Stimulated activated CD4-positive, alpha-beta T cell treated with anti-CD3 and anti-CD28 coated beads, TNF-alpha, amount 100 ng/mL, for 1 hour (primary cell): ENCODE measurements at regions not wholly inside any gene's neighbourhood (a gene's known extent, or its start where the extent isn't known, plus 50 kb on each side); places are given as distances from the start of the nearest gene placed in this dataset.

ENCODE experiments used
- DNase-seq, 3 donors: peaks; one replicate each; pipeline ENCODE4 v3.0.0-alpha.2; 2020; ENCODE audit warnings: low read depth in 3 of 3, low spot score in 1 of 3

- no peak for DNase-seq
Observed at GRCh38 chr13:103289681-103290080, 223.5 kb upstream of the SLC10A2 start.

DNA sequence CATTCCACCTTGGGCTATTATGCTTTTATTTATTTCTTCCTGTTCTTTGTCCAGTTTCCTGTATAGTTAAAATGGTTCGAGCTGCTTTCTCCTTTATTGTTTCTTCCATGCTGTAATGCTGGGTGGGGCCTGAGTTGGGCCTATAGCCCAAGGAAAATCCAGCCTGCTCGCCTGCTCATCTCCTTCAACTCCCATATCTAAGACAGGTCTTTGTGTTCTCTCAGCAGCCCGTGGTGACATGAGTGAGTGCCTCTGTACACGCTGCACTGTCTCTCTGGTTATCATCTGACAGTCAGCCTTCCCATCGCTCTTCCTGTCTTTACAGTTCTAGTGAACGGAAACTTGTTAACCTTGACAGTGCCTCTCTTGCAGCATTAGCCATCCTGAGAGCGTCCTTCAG is 221.9 kb upstream of the SLC10A2 start:
- no peak for DNase-seq

GRCh38 chr13:103287659-103288058 is 221.4 kb upstream of the SLC10A2 start:
- DNase-seq: no peak

DNA sequence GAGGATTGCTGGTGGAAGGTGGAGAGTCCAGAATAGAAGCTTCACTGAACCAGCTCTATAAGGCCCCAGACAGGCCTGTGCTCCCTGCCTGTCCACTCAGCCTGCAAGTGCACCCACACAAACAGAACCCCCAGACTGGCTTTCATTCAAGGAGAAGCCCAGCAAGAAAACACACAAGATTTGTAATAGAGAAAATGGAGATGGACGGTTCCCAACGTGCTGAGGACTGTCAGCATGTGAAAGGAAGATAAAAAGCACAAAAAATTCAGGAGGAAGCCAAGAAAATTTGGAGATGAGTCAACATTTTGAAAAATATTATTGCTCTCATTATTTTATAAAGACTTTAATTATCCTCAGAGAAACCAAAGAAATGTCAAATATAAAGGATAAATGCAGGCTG is 218.2 kb upstream of the SLC10A2 start:
- DNase-seq: no peak

- no peak for DNase-seq
Observed at GRCh38 chr13:103283451-103283820, 217.2 kb upstream of the SLC10A2 start.

DNA sequence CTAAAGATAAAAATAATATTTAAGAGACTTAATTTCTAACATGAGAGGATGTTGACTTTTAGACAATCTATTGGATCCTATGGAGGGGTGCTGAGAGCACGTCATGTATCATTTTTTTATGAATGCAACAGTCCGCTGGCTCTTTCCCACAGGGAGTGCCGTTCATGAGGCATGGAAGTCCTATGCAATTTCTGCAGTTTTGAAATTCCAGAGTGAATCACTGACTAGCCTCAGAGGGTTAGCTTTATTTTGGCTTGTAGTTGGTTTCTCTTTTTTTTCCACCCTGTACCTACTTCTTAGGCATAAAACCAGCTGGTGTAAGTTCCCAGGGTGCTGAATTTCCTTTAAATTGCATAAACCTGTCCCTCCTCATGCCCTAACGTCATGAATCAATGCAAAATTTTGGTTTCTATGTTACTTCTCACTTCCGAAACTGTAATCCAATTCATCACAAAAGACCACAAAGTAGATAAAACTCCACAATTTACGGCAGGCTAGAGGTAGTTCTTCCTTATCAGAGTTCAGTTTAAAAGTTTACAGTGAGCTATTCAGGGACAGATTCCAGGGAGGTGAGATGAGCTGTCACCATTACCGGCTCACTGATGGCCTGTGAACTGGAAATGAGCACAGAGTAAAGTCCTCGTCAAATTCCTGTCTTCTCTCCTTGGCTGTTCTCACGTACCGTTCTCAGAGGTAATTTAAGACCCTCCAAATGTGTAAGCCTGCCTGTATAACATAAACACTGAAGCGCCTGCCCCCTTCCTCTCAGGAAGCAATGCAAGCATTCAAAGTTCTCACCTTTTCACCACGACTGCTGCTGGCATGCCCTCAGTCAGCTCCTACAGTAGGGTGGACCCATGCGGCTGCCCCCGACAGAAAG is 216.6 kb upstream of the SLC10A2 start:
- DNase-seq: no peak

GRCh38 chr13:103277959-103278694 is 211.9 kb upstream of the SLC10A2 start:
- no peak for DNase-seq

- no peak for DNase-seq
Observed at GRCh38 chr13:103276775-103277498, 210.7 kb upstream of the SLC10A2 start.

DNA sequence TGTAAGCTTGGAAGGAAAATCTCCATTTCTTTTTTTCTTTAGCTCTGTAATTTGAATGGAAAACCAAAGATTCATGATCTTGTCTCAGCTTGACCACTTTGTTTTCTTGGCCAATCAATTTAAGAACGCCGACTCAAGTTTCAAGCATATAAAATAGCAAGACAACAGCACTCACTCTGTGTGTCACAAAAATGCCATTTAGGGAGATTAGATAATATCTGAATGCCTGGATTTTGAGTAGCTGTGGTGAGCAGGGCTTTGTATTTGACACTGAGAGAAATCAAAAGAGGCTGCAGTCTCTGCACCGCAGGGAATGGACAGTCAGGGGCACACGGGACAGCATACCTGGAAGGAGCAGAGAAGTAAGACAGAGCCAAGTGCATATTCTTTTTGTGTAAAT is 209.5 kb upstream of the SLC10A2 start:
- DNase-seq: no peak

DNA sequence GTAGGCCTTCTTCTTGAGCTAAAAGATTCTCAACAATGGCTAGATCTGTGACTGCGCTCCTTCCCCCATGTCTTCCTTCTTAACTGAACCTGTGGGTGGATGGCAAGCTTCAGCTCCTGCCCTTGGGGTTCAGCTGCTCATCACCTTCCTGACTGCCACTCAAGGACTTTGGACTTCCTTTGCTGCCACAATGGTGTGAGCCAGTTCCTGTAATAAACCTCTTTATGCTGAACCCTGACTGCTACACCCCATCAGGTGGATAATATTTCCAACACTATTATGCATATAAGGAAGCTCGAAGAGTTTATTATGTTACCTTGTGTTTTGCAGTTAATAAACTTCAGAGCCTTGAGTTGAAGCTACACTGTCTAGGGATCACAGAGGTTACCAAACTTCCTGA is 208.9 kb upstream of the SLC10A2 start:
- DNase-seq: no peak

- no peak for DNase-seq
Observed at GRCh38 chr13:103273825-103274224, 207.6 kb upstream of the SLC10A2 start.

DNA sequence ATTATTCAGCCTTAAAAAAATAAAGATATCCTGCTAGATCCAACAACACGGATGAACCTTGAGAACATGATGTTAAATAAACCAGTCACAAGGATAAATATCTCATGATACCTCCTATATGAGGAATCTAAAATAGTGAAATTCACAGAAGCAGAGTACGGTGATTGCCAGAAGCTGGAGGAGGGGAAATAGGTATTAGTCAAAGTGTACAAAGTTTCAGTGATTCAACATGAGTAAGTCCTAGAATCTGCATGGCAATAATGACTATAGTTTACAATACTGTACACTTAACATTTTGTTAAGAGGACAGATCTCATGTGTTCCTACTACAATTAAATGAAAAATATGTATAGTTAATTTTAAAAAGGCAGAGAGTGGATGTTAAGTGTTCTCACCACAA is 206.6 kb upstream of the SLC10A2 start:
- DNase-seq: no peak

GRCh38 chr13:103263448-103263847 is 197.2 kb upstream of the SLC10A2 start:
- DNase-seq: no peak

DNA sequence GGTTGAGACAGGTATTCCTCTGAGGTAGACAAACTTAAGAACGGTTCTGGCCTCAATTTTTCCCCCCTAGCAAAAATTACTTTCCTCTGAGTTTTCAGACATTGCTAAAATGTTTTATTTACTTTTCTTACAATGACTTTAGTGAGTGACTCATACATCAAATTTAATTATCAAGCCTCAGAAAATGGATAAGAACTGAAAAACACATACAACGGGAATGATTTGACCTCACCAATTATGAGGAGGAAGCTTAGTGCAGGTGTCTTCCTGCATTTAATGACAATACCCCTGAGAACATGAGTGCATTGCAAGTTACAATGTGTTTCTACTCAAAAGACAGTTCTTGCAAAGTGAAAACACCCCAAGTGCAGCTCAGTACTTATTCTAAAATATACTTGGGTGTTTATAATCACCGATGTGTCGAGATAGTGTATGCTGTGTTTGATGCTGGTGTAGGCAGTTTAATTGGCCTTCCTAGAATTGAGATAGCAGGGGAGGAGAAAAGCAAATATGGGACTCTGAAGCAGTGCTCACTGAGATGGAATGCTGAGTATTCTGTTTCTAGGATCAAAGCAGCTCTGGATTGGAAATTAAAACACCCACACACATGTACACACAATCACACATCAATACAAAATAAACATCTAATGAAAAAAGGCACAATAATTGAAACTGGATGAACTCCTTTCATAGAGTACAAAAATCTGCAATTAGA is 189.5 kb upstream of the SLC10A2 start:
- DNase-seq: no peak

- DNase-seq: no peak
Observed at GRCh38 chr13:103250071-103250470, 183.9 kb upstream of the SLC10A2 start.

- DNase-seq: no peak
Observed at GRCh38 chr13:103246581-103247200, 180.5 kb upstream of the SLC10A2 start.

- no peak for DNase-seq
Observed at GRCh38 chr13:103243495-103243894, 177.3 kb upstream of the SLC10A2 start.

DNA sequence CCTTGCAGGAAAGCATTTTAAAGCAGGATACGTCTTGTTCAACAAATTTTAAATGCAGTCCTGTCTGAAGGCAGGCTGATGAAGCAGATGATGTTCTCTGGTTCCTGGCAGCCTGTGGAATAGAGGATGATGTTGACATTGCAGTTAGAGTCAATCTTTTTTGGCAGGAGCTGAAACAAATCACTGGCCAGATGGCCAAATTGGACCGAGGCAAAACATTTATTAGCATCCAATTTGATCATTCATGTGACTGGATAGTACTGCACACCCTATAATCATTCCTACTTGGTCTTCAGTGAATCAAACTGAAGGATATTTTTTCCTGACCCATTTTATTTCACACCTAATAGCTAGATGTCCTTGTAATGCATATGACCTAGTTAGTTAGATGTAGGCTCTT is 172.2 kb upstream of the SLC10A2 start:
- DNase-seq: no peak

- no peak for DNase-seq
Observed at GRCh38 chr13:103236213-103236612, 170.0 kb upstream of the SLC10A2 start.

- no peak for DNase-seq
Observed at GRCh38 chr13:103229674-103230073, 163.5 kb upstream of the SLC10A2 start.

GRCh38 chr13:103224804-103225203 is 158.6 kb upstream of the SLC10A2 start:
- DNase-seq: no peak
